Activated CD4-positive, alpha-beta T cell treated with anti-CD3 and anti-CD28 coated beads, Interleukin-2, amount 50 U/mL, for 16 hours (primary cell): ENCODE measurements at regions not wholly inside any gene's neighbourhood (a gene's known extent, or its start where the extent isn't known, plus 50 kb on each side); places are given as distances from the start of the nearest gene placed in this dataset.
"Not testable (repeated sequence)": the region's sequence is repeated elsewhere in the genome, so short reads cannot be mapped to it uniquely, and the experiment has no call there.

ENCODE experiments used
- DNase-seq: peaks from one replicate; pipeline ENCODE4 v3.0.0-alpha.2; 2020

DNA sequence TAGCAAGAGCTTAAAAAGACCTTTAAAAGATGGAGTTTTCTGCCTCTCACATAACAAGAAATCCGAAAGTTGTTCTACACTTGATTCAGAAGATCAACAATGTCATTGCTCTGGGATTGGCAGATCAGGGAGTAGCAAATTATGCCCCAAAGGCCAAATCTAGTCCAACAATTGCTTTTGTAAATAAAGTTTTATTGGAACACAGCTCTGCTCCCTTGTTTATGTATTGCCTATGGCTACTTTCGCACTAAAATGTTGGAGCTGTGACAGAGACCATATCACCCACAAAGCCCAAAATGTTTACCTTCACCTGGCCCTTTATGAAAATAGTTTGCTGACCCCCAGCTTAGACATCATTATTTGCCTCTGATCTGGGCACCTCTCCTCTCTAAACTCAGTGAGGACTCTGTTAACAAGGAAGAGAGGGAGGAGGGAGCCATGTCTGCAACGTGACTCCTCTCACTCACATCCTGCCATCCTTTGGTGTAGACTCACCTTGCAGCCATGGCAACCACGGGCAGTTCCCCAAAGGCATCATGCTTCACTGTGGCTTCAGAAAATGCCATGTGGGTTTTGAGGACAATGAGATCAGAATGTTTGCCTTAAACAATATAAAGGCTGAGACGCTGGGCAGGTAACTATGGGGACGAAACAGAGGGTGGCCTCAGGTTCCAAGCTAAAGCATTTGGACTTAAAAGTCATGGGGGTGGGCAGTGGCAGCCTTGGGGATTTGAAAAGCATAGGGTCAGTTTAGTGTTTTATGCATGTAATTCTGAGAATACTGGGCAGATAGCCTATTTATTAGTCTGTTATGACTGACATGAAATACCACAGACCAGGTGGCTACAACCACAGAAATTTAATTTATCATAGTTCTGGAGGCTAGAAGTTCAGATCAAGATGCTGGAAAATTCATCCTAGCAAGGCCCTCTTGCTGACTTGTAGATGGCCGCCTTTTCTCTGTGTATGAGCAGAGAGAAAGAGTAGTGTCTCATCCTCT lies 149.7 kb upstream of the TNFAIP3 start:
- DNase-seq, result peak; percentile 64

DNA sequence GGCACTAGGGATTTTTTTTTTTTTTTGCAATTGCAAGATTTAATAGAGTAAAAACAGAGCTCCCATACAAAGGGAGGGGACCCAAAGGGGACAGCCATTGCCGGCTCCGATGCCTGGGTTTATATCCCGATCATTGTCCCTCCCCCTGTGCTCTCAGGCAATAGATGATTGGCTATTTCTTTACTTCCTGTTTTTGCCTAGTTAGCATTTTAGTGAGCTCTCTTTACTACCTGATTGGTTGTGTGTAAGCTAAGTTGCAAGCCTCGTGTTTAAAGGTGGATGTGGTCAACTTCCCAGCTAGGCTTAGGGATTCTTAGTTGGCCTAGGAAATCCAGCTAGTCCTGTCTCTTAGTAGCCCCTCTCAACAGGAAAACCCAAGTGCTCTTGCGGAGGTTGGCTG lies 148.2 kb upstream of the TNFAIP3 start:
- DNase-seq, result not testable (repeated sequence)

DNA sequence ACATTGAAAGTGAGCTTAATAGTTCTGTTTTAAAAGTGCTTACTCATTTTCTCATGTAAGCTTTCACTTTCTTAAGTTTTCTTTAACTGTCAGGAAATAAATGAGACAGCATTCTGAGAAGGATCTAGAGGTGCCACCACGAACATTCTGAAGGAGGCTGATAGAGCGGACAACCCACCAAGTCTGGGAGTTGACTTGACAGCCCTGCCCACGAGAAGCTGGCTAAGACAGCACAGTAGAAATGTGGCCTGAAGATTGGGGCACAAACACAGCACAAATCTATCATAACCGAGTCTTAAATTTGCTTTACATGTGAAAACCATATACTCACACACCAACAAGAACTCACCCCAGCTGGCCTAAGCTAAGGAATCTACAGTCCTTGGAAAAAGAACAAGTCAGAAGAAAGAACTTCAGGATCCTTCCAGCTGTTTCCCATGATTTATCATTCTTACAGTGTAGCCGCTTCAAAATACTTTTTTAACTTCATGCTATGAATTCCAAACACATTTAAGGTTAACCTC lies 144.2 kb upstream of the TNFAIP3 start:
- DNase-seq, result peak; percentile 64

- no peak for DNase-seq
Observed at GRCh38 chr6:137723273-137724017, 143.6 kb upstream of the TNFAIP3 start.

GRCh38 chr6:137724018-137724403 lies 143.0 kb upstream of the TNFAIP3 start:
- DNase-seq, result no peak

- no peak for DNase-seq
Observed at GRCh38 chr6:137724495-137725211, 142.4 kb upstream of the TNFAIP3 start.

GRCh38 chr6:137725949-137726348 lies 141.1 kb upstream of the TNFAIP3 start:
- no peak for DNase-seq

- DNase-seq, result no peak
Observed at GRCh38 chr6:137726582-137726981, 140.5 kb upstream of the TNFAIP3 start.

DNA sequence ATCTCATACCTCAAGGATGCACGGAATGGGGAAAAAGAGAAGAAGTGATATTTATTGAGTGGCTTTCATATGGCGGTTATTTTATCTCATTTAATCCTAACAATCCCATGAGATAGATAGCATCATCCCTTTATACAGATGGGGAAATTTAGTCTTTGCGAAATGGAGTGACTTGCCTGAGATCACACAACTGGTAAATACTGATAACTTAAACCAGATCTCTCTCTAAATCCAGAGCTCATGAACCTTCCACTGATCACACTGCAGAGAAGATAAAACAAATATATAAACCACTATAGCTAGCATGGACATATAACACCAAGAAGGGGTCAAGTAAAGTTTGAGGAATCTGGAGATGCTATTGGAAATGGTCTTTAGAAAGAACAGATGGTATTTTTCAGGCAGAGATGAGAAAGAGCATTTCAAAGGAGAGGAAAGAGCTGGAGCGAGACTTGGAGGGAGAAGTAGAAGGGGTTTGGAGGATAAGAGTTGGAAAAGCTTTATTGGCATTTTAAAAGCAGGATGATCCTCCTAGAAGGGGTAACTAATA lies 139.8 kb upstream of the TNFAIP3 start:
- DNase-seq, result no peak

GRCh38 chr6:137728386-137729349 lies 138.4 kb upstream of the TNFAIP3 start:
- DNase-seq, result no peak

- no peak for DNase-seq
Observed at GRCh38 chr6:137729866-137730629, 137.0 kb upstream of the TNFAIP3 start.

- no peak for DNase-seq
Observed at GRCh38 chr6:137731600-137731959, 135.5 kb upstream of the TNFAIP3 start.

GRCh38 chr6:137731960-137732616 lies 135.0 kb upstream of the TNFAIP3 start:
- DNase-seq, result no peak

DNA sequence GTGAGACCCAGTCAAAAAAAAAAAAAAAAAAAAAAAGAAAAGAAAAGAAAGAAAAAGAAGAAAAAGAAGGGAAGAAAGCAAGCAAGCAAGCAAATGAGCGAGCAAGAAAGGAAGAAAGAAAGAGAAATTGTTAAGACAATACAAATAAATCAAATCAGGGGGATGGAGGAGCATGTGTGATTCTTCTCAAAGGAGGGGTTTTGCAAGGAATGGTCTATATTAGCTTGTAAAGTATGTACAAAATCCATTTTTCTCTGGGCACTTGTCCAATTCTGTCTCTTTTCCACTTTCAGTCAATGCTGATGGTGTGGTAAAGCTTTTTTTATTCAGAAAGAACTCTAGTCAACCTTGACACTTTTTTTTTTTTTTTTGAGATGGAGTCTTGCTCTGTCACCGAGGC lies 133.7 kb upstream of the TNFAIP3 start:
- DNase-seq, result no peak

DNA sequence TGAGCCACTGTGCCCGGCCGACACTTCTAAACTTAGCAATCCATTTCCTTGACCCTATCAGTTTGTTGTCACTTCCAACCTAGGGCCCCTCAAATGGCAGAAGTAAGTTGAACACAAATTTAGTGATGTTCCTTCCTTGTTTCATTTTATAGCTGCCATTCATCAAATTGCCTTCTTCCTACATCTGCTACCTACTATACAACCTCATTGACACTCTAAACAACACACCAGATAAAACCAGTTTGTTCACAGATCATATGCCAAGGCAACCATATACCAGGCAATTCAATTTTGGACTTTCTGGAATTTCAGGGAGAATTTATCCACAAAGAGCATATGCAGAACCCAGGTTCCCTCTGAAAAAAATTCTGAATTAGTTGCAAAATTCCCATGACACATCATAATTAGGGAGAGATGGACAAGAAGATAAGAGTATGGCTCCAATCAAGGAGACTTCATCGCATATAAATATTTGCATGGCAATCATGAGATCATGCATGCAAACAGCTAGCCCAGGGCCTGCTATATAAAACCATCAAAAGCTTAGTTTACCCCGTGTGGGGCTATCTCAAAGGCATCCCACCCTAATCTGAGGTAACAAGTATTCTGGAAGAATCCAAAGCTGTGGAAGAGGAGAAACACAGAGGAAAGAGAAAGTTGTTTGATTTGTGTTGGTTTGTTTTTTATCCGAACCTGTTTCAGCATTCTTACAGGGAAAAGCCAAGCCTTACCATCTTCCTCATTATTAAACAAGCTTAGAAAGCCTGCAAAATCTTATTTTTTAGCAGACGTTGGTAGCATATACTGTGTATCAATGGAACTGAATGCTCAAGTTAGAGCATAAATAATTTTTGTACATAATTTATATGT lies 132.8 kb upstream of the TNFAIP3 start:
- no peak for DNase-seq

- no peak for DNase-seq
Observed at GRCh38 chr6:137734875-137735182, 132.2 kb upstream of the TNFAIP3 start.

DNA sequence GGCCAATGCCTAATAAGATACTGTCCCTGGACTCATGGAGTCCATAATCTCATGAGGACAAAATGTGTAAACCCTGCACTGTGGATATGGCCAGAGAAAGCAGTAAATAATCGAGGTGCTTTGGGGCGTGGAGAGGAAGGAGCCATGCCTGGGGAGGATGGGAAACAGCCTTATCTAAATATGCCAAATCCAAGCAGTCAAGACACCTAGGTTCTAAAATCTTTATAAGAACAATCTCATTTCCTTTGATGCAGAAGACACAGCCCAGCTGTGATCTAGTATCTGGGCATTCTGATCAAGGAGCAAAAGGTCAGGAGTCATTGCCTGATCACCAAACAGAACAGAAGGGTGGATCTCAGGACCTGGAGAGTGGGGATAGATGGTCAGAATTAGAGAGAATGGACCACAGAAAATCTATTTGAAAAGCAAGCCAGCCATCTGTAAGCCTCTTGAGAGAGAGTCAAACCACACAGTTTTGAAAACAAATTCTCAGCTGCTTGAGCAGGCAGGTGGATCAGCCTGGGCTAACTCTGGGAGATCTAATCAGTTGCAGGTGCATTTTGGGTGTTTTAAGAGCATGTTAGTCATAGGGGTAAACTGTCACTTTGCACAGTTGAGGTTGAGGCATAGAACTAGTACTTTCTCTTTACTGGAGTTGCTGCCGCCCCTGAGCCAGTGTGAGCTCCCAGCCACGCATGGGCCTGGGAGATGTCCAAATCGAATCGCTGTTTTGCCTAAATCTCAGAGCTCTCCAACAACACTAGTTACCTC lies 130.8 kb upstream of the TNFAIP3 start:
- DNase-seq, result peak; percentile 53

- DNase-seq, result no peak
Observed at GRCh38 chr6:137736911-137737310, 130.1 kb upstream of the TNFAIP3 start.
